Panc1 (cell line): ENCODE measurements at regions not wholly inside any gene's neighbourhood (a gene's known extent, or its start where the extent isn't known, plus 50 kb on each side); places are given as distances from the start of the nearest gene placed in this dataset.

Source experiments
- POLR2AphosphoS5 ChIP-seq: IDR thresholded peaks from 2 replicates; pipeline ENCODE4 v1.6.1; 2012; ENCODE audit warnings: mild to moderate bottlenecking, low read depth, low read length, moderate library complexity
- SIN3A ChIP-seq: IDR thresholded peaks from 2 replicates; pipeline ENCODE4 v1.6.1; 2012; ENCODE audit warnings: low read depth, mild to moderate bottlenecking, low read length, moderate library complexity, borderline replicate concordance; ENCODE audit not compliant: insufficient read depth
- TCF7L2 ChIP-seq: IDR thresholded peaks from 2 replicates; pipeline ENCODE4 v1.6.1; 2011; ENCODE audit warnings: mild to moderate bottlenecking, low read depth, low read length, inconsistent platforms
- TF ChIP-seq, protein P1 (sequence below): fragments of 450-650 bp; IDR thresholded peaks from 2 replicates; pipeline ENCODE4 v1.5.1; 2017; ENCODE audit warnings: mild to moderate bottlenecking
- TF ChIP-seq, protein P2 (sequence below), 2 experiments: IDR thresholded peaks; 2 replicates each; pipeline ENCODE4 v1.6.1; 2011 to 2012; ENCODE audit warnings: low read depth in 2 of 2, control low read depth in 1 of 2, low read length in 1 of 2, mild to moderate bottlenecking in 1 of 2, moderate library complexity in 1 of 2; ENCODE audit not compliant: insufficient read depth in 1 of 2

DNA sequence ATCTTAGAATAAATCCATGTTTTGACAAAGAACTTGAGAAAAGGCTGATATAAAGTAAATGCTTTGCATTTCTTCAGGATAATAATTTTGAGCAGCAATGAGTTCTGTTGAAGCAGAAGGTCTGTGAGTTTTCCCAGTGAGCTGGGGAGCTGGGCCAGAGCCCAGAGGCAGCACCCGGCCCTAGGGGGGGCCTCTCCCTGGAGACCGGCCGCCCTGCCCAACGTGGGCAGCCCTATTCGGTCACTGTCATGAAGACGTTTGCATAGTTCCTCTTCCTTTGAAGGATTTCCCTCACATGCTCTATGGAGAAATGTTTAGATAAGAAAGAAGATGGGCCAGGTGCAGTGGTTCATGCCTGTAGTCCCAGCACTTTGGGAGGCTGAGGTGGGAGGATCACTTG lies 404.8 kb downstream of the THBS2 start:
- TF ChIP-seq, protein P1, sequence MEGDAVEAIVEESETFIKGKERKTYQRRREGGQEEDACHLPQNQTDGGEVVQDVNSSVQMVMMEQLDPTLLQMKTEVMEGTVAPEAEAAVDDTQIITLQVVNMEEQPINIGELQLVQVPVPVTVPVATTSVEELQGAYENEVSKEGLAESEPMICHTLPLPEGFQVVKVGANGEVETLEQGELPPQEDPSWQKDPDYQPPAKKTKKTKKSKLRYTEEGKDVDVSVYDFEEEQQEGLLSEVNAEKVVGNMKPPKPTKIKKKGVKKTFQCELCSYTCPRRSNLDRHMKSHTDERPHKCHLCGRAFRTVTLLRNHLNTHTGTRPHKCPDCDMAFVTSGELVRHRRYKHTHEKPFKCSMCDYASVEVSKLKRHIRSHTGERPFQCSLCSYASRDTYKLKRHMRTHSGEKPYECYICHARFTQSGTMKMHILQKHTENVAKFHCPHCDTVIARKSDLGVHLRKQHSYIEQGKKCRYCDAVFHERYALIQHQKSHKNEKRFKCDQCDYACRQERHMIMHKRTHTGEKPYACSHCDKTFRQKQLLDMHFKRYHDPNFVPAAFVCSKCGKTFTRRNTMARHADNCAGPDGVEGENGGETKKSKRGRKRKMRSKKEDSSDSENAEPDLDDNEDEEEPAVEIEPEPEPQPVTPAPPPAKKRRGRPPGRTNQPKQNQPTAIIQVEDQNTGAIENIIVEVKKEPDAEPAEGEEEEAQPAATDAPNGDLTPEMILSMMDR, result no peak
- TF ChIP-seq POLR2AphosphoS5, result no peak
- TF ChIP-seq, protein P2, sequence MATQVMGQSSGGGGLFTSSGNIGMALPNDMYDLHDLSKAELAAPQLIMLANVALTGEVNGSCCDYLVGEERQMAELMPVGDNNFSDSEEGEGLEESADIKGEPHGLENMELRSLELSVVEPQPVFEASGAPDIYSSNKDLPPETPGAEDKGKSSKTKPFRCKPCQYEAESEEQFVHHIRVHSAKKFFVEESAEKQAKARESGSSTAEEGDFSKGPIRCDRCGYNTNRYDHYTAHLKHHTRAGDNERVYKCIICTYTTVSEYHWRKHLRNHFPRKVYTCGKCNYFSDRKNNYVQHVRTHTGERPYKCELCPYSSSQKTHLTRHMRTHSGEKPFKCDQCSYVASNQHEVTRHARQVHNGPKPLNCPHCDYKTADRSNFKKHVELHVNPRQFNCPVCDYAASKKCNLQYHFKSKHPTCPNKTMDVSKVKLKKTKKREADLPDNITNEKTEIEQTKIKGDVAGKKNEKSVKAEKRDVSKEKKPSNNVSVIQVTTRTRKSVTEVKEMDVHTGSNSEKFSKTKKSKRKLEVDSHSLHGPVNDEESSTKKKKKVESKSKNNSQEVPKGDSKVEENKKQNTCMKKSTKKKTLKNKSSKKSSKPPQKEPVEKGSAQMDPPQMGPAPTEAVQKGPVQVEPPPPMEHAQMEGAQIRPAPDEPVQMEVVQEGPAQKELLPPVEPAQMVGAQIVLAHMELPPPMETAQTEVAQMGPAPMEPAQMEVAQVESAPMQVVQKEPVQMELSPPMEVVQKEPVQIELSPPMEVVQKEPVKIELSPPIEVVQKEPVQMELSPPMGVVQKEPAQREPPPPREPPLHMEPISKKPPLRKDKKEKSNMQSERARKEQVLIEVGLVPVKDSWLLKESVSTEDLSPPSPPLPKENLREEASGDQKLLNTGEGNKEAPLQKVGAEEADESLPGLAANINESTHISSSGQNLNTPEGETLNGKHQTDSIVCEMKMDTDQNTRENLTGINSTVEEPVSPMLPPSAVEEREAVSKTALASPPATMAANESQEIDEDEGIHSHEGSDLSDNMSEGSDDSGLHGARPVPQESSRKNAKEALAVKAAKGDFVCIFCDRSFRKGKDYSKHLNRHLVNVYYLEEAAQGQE (IDR thresholded peaks at IDR 0.05; ENCODE audit: insufficient read depth in 1 of 2, low read depth in 2 of 2, low read length in 1 of 2), result no peak
- TF ChIP-seq SIN3A, result no peak
- no peak for TF ChIP-seq TCF7L2
